Fibroblast of skin of right quadriceps (primary cell): ENCODE measurements at regions not wholly inside any gene's neighbourhood (a gene's known extent, or its start where the extent isn't known, plus 50 kb on each side); places are given as distances from the start of the nearest gene placed in this dataset.
"Not testable (repeated sequence)": the region's sequence is repeated elsewhere in the genome, so short reads cannot be mapped to it uniquely, and the experiment has no call there.

Source experiments
- DNase-seq: peaks from one replicate; pipeline ENCODE4 v3.0.0-alpha.2; 2013

- no peak for DNase-seq
These were observed 1040.3 kb downstream of the SOCS6 start for GRCh38 chr18:71329114-71329513.

- DNase-seq, result no peak
These were observed 1039.0 kb downstream of the SOCS6 start for GRCh38 chr18:71327850-71328249.

GRCh38 chr18:71327441-71327840 is 1038.6 kb downstream of the SOCS6 start:
- no peak for DNase-seq

- no peak for DNase-seq
These were observed 1038.0 kb downstream of the SOCS6 start for GRCh38 chr18:71326826-71327225.

- no peak for DNase-seq
These were observed 1035.5 kb downstream of the SOCS6 start for GRCh38 chr18:71324356-71324755.

GRCh38 chr18:71322201-71322600 is 1033.4 kb downstream of the SOCS6 start:
- no peak for DNase-seq

GRCh38 chr18:71321319-71321718 is 1032.5 kb downstream of the SOCS6 start:
- DNase-seq, result no peak

- DNase-seq, result no peak
These were observed 1016.0 kb downstream of the SOCS6 start for GRCh38 chr18:71304856-71305255.

GRCh38 chr18:71303743-71304142 is 1014.9 kb downstream of the SOCS6 start:
- DNase-seq, result not testable (repeated sequence)

- DNase-seq, result no peak
These were observed 1012.8 kb downstream of the SOCS6 start for GRCh38 chr18:71301596-71301995.

- not testable (repeated sequence) for DNase-seq
These were observed 1005.4 kb downstream of the SOCS6 start for GRCh38 chr18:71294201-71294600.

- no peak for DNase-seq
These were observed 1004.5 kb downstream of the SOCS6 start for GRCh38 chr18:71293322-71293721.

- no peak for DNase-seq
These were observed 998.4 kb downstream of the SOCS6 start for GRCh38 chr18:71287268-71287667.

GRCh38 chr18:71252351-71252865 is 963.6 kb downstream of the SOCS6 start:
- no peak for DNase-seq

- DNase-seq, result no peak
These were observed 961.3 kb downstream of the SOCS6 start for GRCh38 chr18:71250191-71250590.

GRCh38 chr18:71249791-71250190 is 960.9 kb downstream of the SOCS6 start:
- DNase-seq, result no peak

- no peak for DNase-seq
These were observed 954.1 kb downstream of the SOCS6 start for GRCh38 chr18:71242981-71243380.

GRCh38 chr18:71238974-71239624 is 950.3 kb downstream of the SOCS6 start:
- DNase-seq, result no peak

- no peak for DNase-seq
These were observed 948.8 kb downstream of the SOCS6 start for GRCh38 chr18:71237641-71238040.

- DNase-seq, result no peak
These were observed 944.3 kb downstream of the SOCS6 start for GRCh38 chr18:71233177-71233576.

- no peak for DNase-seq
These were observed 934.6 kb downstream of the SOCS6 start for GRCh38 chr18:71223486-71223885.

- DNase-seq, result no peak
These were observed 932.6 kb downstream of the SOCS6 start for GRCh38 chr18:71221405-71221804.

- not testable (repeated sequence) for DNase-seq
These were observed 923.9 kb downstream of the SOCS6 start for GRCh38 chr18:71212739-71213138.

- no peak for DNase-seq
These were observed 923.4 kb downstream of the SOCS6 start for GRCh38 chr18:71212222-71212621.

- DNase-seq, result peak; percentile 0
These were observed 921.1 kb downstream of the SOCS6 start for GRCh38 chr18:71209944-71210343.
